ENCODE measurements at regions not wholly inside any gene's neighbourhood (a gene's known extent, or its start where the extent isn't known, plus 50 kb on each side); places are given as distances from the start of the nearest gene placed in this dataset.

- Histone ChIP-seq H3K36me3 (ENCODE audit: control insufficient read depth in 2 of 2, insufficient read depth in 2 of 2, low read length in 2 of 2) (no peaks in the 10 kb centered on the region), H3K9me3 (ENCODE audit: control insufficient read depth in 2 of 2, low read length in 2 of 2) (no peaks in the 10 kb centered on the region), H3K4me1 (ENCODE audit: control insufficient read depth in 2 of 2, insufficient read depth in 2 of 2, low read length in 2 of 2) (no peaks in the 10 kb centered on the region), H3K4me3 (ENCODE audit: low read length in 2 of 2) (no peak overlapping the region), H3K27ac (ENCODE audit: low read depth in 2 of 2, low read length in 2 of 2) (no peak overlapping the region), H3K27me3 (ENCODE audit: control insufficient read depth in 2 of 2, insufficient read depth in 2 of 2, low read length in 2 of 2) (no peaks in the 10 kb centered on the region), H3K9ac (ENCODE audit: low read depth in 1 of 2, low read length in 2 of 2) (no peak overlapping the region)
Measured at GRCh38 chr7:97454636-97455035, 277.2 kb upstream of the TAC1 start.

GRCh38 chr7:97457054-97457453, 274.8 kb upstream of the TAC1 start:
- H3K9ac ChIP-seq (ENCODE audit: low read depth in 1 of 2, low read length in 2 of 2), result no peak overlapping the region
- no peaks in the 10 kb centered on the region for H3K27me3 ChIP-seq (ENCODE audit: control insufficient read depth in 2 of 2, insufficient read depth in 2 of 2, low read length in 2 of 2)
- no peak overlapping the region for H3K27ac ChIP-seq (ENCODE audit: low read depth in 2 of 2, low read length in 2 of 2)
- no peaks in the 10 kb centered on the region for H3K4me1 ChIP-seq (ENCODE audit: control insufficient read depth in 2 of 2, insufficient read depth in 2 of 2, low read length in 2 of 2)
- H3K36me3 ChIP-seq (ENCODE audit: control insufficient read depth in 2 of 2, insufficient read depth in 2 of 2, low read length in 2 of 2), result no peaks in the 10 kb centered on the region
- H3K9me3 ChIP-seq (ENCODE audit: control insufficient read depth in 2 of 2, low read length in 2 of 2), result peaks cover 0 to 2% of the 10 kb centered on the region in 2 donors
- no peak overlapping the region for H3K4me3 ChIP-seq (ENCODE audit: low read length in 2 of 2)

- peaks cover 0 to 2% of the 10 kb centered on the region in 2 donors for H3K9me3 ChIP-seq (ENCODE audit: control insufficient read depth in 2 of 2, low read length in 2 of 2)
- H3K27ac ChIP-seq (ENCODE audit: low read depth in 2 of 2, low read length in 2 of 2), result no peak overlapping the region
- H3K9ac ChIP-seq (ENCODE audit: low read depth in 1 of 2, low read length in 2 of 2), result no peak overlapping the region
- no peaks in the 10 kb centered on the region for H3K27me3 ChIP-seq (ENCODE audit: control insufficient read depth in 2 of 2, insufficient read depth in 2 of 2, low read length in 2 of 2)
- H3K4me1 ChIP-seq (ENCODE audit: control insufficient read depth in 2 of 2, insufficient read depth in 2 of 2, low read length in 2 of 2), result no peaks in the 10 kb centered on the region
- H3K36me3 ChIP-seq (ENCODE audit: control insufficient read depth in 2 of 2, insufficient read depth in 2 of 2, low read length in 2 of 2), result no peaks in the 10 kb centered on the region
- no peak overlapping the region for H3K4me3 ChIP-seq (ENCODE audit: low read length in 2 of 2)
Measured at GRCh38 chr7:97460433-97460832, 271.5 kb upstream of the TAC1 start.

DNA sequence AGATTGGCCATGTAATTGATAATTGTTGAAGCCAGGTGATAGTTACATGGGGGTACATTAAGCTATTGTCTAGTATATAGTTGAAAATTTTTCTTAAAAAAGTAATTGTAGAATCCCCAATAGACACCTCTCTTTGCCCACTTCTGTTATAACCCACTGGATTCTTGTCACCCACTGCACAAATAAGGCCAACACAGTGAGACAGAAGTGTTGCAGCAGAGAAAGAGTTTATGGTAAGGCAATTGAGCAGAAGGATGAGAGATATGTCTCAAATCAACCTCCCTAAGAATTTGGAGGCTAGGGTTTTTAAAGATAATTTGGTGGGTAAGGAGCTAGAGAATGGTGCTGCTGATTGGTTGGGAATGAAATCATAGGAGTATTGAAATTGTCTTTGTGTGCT, 270.3 kb upstream of the TAC1 start:
- H3K27me3 ChIP-seq (ENCODE audit: control insufficient read depth in 2 of 2, insufficient read depth in 2 of 2, low read length in 2 of 2), result no peaks in the 10 kb centered on the region
- no peaks in the 10 kb centered on the region for H3K4me1 ChIP-seq (ENCODE audit: control insufficient read depth in 2 of 2, insufficient read depth in 2 of 2, low read length in 2 of 2)
- H3K9me3 ChIP-seq (ENCODE audit: control insufficient read depth in 2 of 2, low read length in 2 of 2), result peaks cover 0 to 2% of the 10 kb centered on the region in 2 donors
- no peak overlapping the region for H3K27ac ChIP-seq (ENCODE audit: low read depth in 2 of 2, low read length in 2 of 2)
- no peaks in the 10 kb centered on the region for H3K36me3 ChIP-seq (ENCODE audit: control insufficient read depth in 2 of 2, insufficient read depth in 2 of 2, low read length in 2 of 2)
- no peak overlapping the region for H3K9ac ChIP-seq (ENCODE audit: low read depth in 1 of 2, low read length in 2 of 2)
- no peak overlapping the region for H3K4me3 ChIP-seq (ENCODE audit: low read length in 2 of 2)

DNA sequence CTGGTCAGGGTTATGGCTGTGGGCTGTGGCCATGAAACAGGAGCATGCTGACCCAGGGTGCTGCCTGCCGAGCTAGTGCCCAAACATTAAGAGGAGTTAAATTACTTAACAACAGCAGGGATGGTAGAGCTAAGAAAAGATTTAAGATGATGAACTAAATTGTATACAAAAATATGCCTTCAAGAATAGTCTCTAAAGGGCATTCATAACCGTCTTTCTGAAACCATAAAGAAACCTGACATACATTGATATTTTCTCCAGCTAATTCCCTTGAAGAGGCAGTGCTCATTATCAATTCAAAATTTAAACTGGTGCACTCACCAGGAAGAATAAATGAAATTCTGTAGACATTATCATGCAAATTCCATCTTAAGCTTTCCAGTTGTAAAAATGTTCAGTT, 265.8 kb upstream of the TAC1 start:
- Histone ChIP-seq H3K9ac (ENCODE audit: low read depth in 1 of 2, low read length in 2 of 2) (no peak overlapping the region), H3K4me3 (ENCODE audit: low read length in 2 of 2) (no peak overlapping the region), H3K27ac (ENCODE audit: low read depth in 2 of 2, low read length in 2 of 2) (no peak overlapping the region), H3K36me3 (ENCODE audit: control insufficient read depth in 2 of 2, insufficient read depth in 2 of 2, low read length in 2 of 2) (no peaks in the 10 kb centered on the region), H3K9me3 (ENCODE audit: control insufficient read depth in 2 of 2, low read length in 2 of 2) (no peaks in the 10 kb centered on the region), H3K4me1 (ENCODE audit: control insufficient read depth in 2 of 2, insufficient read depth in 2 of 2, low read length in 2 of 2) (no peaks in the 10 kb centered on the region), H3K27me3 (ENCODE audit: control insufficient read depth in 2 of 2, insufficient read depth in 2 of 2, low read length in 2 of 2) (no peaks in the 10 kb centered on the region)

- no peaks in the 10 kb centered on the region for H3K36me3 ChIP-seq (ENCODE audit: control insufficient read depth in 2 of 2, insufficient read depth in 2 of 2, low read length in 2 of 2)
- no peak overlapping the region for H3K9ac ChIP-seq (ENCODE audit: low read depth in 1 of 2, low read length in 2 of 2)
- H3K9me3 ChIP-seq (ENCODE audit: control insufficient read depth in 2 of 2, low read length in 2 of 2), result no peaks in the 10 kb centered on the region
- H3K4me1 ChIP-seq (ENCODE audit: control insufficient read depth in 2 of 2, insufficient read depth in 2 of 2, low read length in 2 of 2), result no peaks in the 10 kb centered on the region
- H3K4me3 ChIP-seq (ENCODE audit: low read length in 2 of 2), result no peak overlapping the region
- no peaks in the 10 kb centered on the region for H3K27me3 ChIP-seq (ENCODE audit: control insufficient read depth in 2 of 2, insufficient read depth in 2 of 2, low read length in 2 of 2)
- H3K27ac ChIP-seq (ENCODE audit: low read depth in 2 of 2, low read length in 2 of 2), result no peak overlapping the region
Measured at GRCh38 chr7:97466999-97467740, 264.7 kb upstream of the TAC1 start.

DNA sequence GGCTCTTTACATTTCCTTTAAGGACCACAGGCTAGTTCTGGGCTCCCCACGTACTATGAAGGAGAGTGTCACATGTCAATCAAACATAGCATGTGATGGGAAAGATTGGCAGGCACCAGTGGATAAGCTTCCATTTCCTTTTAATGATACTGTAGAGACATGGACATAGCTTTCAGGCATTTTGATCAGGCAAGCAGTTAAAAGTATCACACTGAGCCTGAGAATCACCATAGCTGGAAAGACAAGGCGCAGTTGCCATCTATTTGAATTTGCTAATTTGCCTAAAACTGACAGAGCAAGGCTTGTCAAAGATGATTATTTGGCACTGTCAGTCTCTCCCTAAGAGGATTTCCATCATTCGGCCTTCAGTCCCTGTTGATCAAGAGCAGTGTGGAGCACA, 263.4 kb upstream of the TAC1 start:
- Histone ChIP-seq H3K36me3 (ENCODE audit: control insufficient read depth in 2 of 2, insufficient read depth in 2 of 2, low read length in 2 of 2) (no peaks in the 10 kb centered on the region), H3K27ac (ENCODE audit: low read depth in 2 of 2, low read length in 2 of 2) (no peak overlapping the region), H3K4me1 (ENCODE audit: control insufficient read depth in 2 of 2, insufficient read depth in 2 of 2, low read length in 2 of 2) (no peaks in the 10 kb centered on the region), H3K4me3 (ENCODE audit: low read length in 2 of 2) (no peak overlapping the region), H3K9ac (ENCODE audit: low read depth in 1 of 2, low read length in 2 of 2) (no peak overlapping the region), H3K27me3 (ENCODE audit: control insufficient read depth in 2 of 2, insufficient read depth in 2 of 2, low read length in 2 of 2) (no peaks in the 10 kb centered on the region), H3K9me3 (ENCODE audit: control insufficient read depth in 2 of 2, low read length in 2 of 2) (no peaks in the 10 kb centered on the region)

- Histone ChIP-seq H3K9ac (ENCODE audit: low read depth in 1 of 2, low read length in 2 of 2) (no peak overlapping the region), H3K9me3 (ENCODE audit: control insufficient read depth in 2 of 2, low read length in 2 of 2) (no peaks in the 10 kb centered on the region), H3K4me3 (ENCODE audit: low read length in 2 of 2) (no peak overlapping the region), H3K27me3 (ENCODE audit: control insufficient read depth in 2 of 2, insufficient read depth in 2 of 2, low read length in 2 of 2) (no peaks in the 10 kb centered on the region), H3K4me1 (ENCODE audit: control insufficient read depth in 2 of 2, insufficient read depth in 2 of 2, low read length in 2 of 2) (no peaks in the 10 kb centered on the region), H3K27ac (ENCODE audit: low read depth in 2 of 2, low read length in 2 of 2) (no peak overlapping the region), H3K36me3 (ENCODE audit: control insufficient read depth in 2 of 2, insufficient read depth in 2 of 2, low read length in 2 of 2) (no peaks in the 10 kb centered on the region)
Measured at GRCh38 chr7:97470726-97471125, 261.2 kb upstream of the TAC1 start.

DNA sequence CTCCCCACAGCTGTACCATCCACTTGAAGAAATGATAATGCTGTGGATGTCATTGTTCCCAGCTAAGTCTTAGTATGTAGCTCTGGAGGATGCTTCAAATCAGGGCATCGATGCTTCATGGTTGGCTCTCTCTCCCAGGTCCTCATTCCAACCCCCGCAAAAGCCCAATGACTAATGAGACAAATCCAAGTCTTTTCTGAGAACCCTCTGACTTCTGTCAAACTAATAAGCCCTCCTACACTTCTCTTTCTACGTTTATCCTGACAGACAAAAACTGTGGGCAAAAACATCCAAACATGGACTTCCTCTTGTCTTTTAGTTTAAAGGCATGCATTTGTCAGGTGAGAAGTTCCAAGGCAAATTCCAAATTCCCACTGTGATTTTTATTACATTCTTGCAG, 260.4 kb upstream of the TAC1 start:
- no peaks in the 10 kb centered on the region for H3K36me3 ChIP-seq (ENCODE audit: control insufficient read depth in 2 of 2, insufficient read depth in 2 of 2, low read length in 2 of 2)
- no peaks in the 10 kb centered on the region for H3K9me3 ChIP-seq (ENCODE audit: control insufficient read depth in 2 of 2, low read length in 2 of 2)
- H3K4me1 ChIP-seq (ENCODE audit: control insufficient read depth in 2 of 2, insufficient read depth in 2 of 2, low read length in 2 of 2), result no peaks in the 10 kb centered on the region
- no peak overlapping the region for H3K4me3 ChIP-seq (ENCODE audit: low read length in 2 of 2)
- no peak overlapping the region for H3K27ac ChIP-seq (ENCODE audit: low read depth in 2 of 2, low read length in 2 of 2)
- no peak overlapping the region for H3K9ac ChIP-seq (ENCODE audit: low read depth in 1 of 2, low read length in 2 of 2)
- no peaks in the 10 kb centered on the region for H3K27me3 ChIP-seq (ENCODE audit: control insufficient read depth in 2 of 2, insufficient read depth in 2 of 2, low read length in 2 of 2)

- Histone ChIP-seq H3K9me3 (ENCODE audit: control insufficient read depth in 2 of 2, low read length in 2 of 2) (no peaks in the 10 kb centered on the region), H3K36me3 (ENCODE audit: control insufficient read depth in 2 of 2, insufficient read depth in 2 of 2, low read length in 2 of 2) (no peaks in the 10 kb centered on the region), H3K27ac (ENCODE audit: low read depth in 2 of 2, low read length in 2 of 2) (no peak overlapping the region), H3K4me3 (ENCODE audit: low read length in 2 of 2) (no peak overlapping the region), H3K4me1 (ENCODE audit: control insufficient read depth in 2 of 2, insufficient read depth in 2 of 2, low read length in 2 of 2) (no peaks in the 10 kb centered on the region), H3K9ac (ENCODE audit: low read depth in 1 of 2, low read length in 2 of 2) (no peak overlapping the region), H3K27me3 (ENCODE audit: control insufficient read depth in 2 of 2, insufficient read depth in 2 of 2, low read length in 2 of 2) (no peaks in the 10 kb centered on the region)
Measured at GRCh38 chr7:97479740-97480290, 252.1 kb upstream of the TAC1 start.

All from mucosa of rectum (tissue), 2 donors.